Bronchial epithelial cell (primary cell): ENCODE measurements at regions not wholly inside any gene's neighbourhood (a gene's known extent, or its start where the extent isn't known, plus 50 kb on each side); places are given as distances from the start of the nearest gene placed in this dataset.
"Not testable (repeated sequence)": the region's sequence is repeated elsewhere in the genome, so short reads cannot be mapped to it uniquely, and the experiment has no call there.

Experiments
- DNase-seq: peaks from one replicate; pipeline ENCODE4 v3.0.0-alpha.2; 2010; ENCODE audit warnings: low read depth
- FAIRE-seq: peaks from 2 replicates; lab custom pipeline; 2011; peaks lifted over from hg19 to GRCh38; lab: Jason Lieb, UNC
- H3K27me3 ChIP-seq: 2 replicates; pipeline ENCODE4 v1.5.1; 2011; ENCODE audit warnings: low read length; ENCODE audit not compliant: control insufficient read depth, insufficient read depth
- H3K36me3 ChIP-seq: 2 replicates; pipeline ENCODE4 v1.5.1; 2011; ENCODE audit warnings: low read length; ENCODE audit not compliant: control insufficient read depth, insufficient read depth
- H3K4me3 ChIP-seq: 2 replicates; pipeline ENCODE4 v1.5.1; 2011; ENCODE audit warnings: mild to moderate bottlenecking, low read depth, low read length, control low read depth
- TF ChIP-seq, protein P1 (sequence below): IDR thresholded peaks from 2 replicates; pipeline ENCODE4 v1.5.1; 2011; ENCODE audit warnings: mild to moderate bottlenecking, moderate library complexity, low read length, control low read depth, inconsistent platforms; ENCODE audit not compliant: insufficient read depth, severe bottlenecking

DNA sequence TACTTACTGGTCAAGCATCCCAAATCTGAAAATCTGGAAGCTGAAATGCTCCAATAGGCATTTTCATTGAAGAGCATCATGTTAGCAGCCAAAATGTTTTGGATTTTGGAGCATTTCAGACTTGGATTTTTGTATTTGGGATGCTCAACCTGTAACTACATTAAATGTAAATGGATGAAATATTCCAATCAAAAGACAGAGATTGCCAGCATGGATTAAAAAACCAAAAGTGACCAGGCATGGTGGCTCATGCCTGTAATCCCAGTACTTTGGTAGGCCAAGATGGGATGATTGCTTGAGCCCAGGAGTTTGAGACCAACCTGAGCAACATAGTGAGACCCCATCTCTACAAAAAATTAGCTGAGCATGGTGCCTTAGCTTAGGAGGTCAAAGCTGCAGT is 110.3 kb downstream of the URB2 start:
- no peak overlapping the region for H3K4me3 ChIP-seq
- no peaks in the 10 kb centered on the region for H3K36me3 ChIP-seq
- no peaks in the 10 kb centered on the region for H3K27me3 ChIP-seq
- FAIRE-seq (no peak), DNase-seq (no peak)
- TF ChIP-seq, protein P1, sequence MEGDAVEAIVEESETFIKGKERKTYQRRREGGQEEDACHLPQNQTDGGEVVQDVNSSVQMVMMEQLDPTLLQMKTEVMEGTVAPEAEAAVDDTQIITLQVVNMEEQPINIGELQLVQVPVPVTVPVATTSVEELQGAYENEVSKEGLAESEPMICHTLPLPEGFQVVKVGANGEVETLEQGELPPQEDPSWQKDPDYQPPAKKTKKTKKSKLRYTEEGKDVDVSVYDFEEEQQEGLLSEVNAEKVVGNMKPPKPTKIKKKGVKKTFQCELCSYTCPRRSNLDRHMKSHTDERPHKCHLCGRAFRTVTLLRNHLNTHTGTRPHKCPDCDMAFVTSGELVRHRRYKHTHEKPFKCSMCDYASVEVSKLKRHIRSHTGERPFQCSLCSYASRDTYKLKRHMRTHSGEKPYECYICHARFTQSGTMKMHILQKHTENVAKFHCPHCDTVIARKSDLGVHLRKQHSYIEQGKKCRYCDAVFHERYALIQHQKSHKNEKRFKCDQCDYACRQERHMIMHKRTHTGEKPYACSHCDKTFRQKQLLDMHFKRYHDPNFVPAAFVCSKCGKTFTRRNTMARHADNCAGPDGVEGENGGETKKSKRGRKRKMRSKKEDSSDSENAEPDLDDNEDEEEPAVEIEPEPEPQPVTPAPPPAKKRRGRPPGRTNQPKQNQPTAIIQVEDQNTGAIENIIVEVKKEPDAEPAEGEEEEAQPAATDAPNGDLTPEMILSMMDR = no peak

DNA sequence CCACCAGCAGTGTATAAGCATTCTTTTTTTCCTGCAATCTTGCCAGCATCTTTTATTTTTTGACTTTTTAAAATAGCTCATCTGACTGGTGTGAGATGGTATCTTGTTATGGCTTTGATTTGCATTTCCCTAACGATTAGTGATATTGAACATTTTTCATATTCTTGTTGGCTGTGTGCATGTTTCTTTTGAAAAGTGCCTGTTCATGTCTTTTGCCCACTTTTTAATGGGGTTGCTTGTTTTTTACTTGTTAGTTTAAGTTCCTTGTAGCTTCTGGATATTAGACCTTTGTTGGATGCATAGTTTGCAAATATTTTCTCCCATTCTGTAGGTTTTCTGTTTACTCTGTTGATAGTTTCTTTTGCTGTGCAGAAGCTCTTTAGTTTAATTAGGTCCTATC is 116.6 kb downstream of the URB2 start:
- not testable (repeated sequence) for H3K36me3 ChIP-seq, FAIRE-seq, H3K27me3 ChIP-seq, H3K4me3 ChIP-seq, DNase-seq

DNA sequence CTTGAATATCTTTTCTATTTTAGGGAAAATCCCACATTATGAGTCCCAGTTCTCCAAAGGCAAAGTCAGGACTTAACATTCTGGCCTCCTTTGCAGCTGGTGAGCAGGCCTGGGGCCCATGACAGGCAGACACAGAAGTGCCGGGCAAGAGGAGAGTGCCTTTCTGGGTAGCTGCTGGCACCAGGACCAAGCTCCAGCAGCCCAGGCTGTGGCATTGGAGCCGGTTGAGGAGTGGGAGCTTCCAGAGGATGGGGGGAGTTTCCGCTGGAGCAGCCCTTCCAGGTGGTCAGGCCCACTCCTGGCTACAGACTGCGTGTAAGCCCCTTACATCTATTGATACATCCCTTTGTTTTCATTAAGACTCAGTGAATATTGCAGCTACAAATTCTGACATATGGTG is 123.9 kb downstream of the URB2 start:
- Histone ChIP-seq H3K27me3 (peaks cover 3% of the 10 kb centered on the region), H3K36me3 (no peaks in the 10 kb centered on the region), H3K4me3 (no peak overlapping the region)
- TF ChIP-seq, protein P1 = no peak
- no peak for DNase-seq
- FAIRE-seq = no peak

DNA sequence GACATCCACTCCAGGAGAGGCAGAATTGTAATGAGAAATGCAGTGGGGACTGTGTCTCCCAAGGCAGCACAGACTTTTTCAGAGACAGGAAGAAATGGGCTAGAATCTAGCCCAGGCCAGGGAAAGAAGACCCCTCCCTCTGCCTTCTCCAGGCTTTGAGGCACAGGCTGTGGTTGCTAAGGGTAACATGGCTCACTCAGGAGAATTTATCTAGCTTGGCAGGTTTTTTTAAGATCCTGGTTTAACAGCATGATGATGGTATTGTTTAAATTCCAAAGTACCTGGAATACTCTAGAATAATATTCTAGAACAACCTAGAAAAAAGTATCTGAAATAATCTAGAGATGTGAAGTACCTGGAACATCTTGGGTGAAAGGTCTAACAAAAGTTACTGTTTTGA is 125.6 kb downstream of the URB2 start:
- TF ChIP-seq, protein P1 = no peak
- FAIRE-seq = no peak

DNA sequence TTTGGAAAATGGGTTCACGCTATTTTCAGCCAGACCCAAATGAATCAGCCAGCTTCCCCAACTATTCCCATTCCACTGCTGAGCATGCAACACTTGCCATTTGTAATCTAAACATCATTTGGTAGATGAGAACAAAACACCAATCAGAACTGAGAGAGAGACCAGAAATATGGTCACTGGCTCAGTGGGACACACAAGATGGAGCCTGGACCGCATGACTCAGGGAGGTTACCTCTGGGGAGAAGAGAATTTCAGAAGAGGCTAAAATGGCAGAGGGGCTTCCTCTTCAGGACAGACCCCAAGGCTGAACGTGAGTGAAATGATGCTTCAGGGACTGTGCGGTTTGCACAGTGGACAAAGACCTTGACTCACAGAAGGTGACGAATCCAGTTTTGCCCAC is 126.6 kb downstream of the URB2 start:
- Histone ChIP-seq H3K27me3 (peaks cover 3% of the 10 kb centered on the region), H3K36me3 (no peaks in the 10 kb centered on the region), H3K4me3 (no peak overlapping the region)
- FAIRE-seq = no peak
- TF ChIP-seq, protein P1 = no peak
- DNase-seq = no peak

More for the DNA sequence above, 125.6 kb downstream of the URB2 start:
- DNase-seq = no peak
- Histone ChIP-seq H3K27me3 (peaks cover 3% of the 10 kb centered on the region), H3K4me3 (no peak overlapping the region), H3K36me3 (no peaks in the 10 kb centered on the region)

DNA sequence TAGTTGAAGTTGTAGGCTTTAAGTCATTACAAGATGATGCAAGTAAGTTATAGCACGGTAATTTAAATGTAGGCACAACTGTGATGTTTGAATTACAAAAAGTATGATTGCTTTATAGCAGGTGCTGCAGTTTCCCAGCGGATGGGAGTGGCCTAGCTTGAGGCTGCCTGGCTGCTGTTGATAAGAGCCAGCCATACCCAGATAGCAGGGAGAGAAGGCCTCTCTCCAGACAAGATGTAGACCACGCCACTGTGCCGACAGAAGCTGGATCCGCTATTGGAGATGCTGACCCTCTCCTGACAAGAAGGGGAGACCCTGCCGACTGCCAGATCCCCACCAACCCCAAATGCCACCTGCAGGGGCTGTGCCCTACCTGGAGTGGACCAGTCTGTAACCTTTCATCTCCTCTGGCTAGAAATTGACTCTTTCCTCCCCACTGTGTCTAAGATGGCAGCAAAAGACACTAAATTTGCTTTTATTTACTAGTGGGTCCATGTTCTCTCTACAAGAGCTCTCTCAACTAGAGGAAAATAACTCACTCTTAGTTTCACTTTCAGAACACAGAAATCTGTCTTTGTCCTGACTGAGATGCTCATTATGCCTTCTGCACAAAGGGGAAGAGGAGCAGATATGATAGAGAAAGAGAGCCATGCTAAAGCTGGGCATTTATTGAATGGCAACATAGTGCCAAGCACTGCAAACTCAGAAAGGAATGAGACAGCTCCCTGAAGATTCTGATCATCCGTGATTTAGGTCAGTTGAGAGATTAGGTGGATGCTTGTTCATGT is 127.9 kb downstream of the URB2 start:
- Histone ChIP-seq H3K4me3 (no peak overlapping the region), H3K27me3 (peaks cover 3% of the 10 kb centered on the region), H3K36me3 (no peaks in the 10 kb centered on the region)
- DNase-seq (no peak), FAIRE-seq (no peak)
- TF ChIP-seq, protein P1 = no peak
